T-helper 2 cell treated with Interferon-gamma antibody and Interleukin-4, amounts not matched to agents 5 μg/mL and 100 μg/mL, for 36 hours (primary cell): ENCODE measurements at regions not wholly inside any gene's neighbourhood (a gene's known extent, or its start where the extent isn't known, plus 50 kb on each side); places are given as distances from the start of the nearest gene placed in this dataset.

Experiments used
- DNase-seq: peaks from one replicate; pipeline ENCODE4 v3.0.0; 2021; ENCODE audit warnings: low spot score
- H3K27ac Mint-ChIP-seq: one replicate; pipeline ENCODE4 v1.8.0; 2021; ENCODE audit warnings: mild to moderate bottlenecking, mixed read lengths
- H3K27me3 Mint-ChIP-seq: one replicate; pipeline ENCODE4 v1.8.0; 2021; ENCODE audit warnings: low read depth, mixed read lengths
- H3K36me3 Mint-ChIP-seq: one replicate; pipeline ENCODE4 v1.8.0; 2021; ENCODE audit warnings: low read depth, mixed read lengths
- H3K4me1 Mint-ChIP-seq: one replicate; pipeline ENCODE4 v1.8.0; 2021; ENCODE audit warnings: low read depth, mixed read lengths
- H3K4me3 Mint-ChIP-seq: one replicate; pipeline ENCODE4 v1.8.0; 2022; ENCODE audit warnings: mild to moderate bottlenecking, moderate library complexity, mixed read lengths
- H3K9me3 Mint-ChIP-seq: one replicate; pipeline ENCODE4 v1.8.0; 2021; ENCODE audit warnings: mixed read lengths

GRCh38 chr5:14090755-14091154, 52.4 kb upstream of the TRIO start:
- H3K4me3 Mint-ChIP-seq: no peak overlapping the region
- no peak overlapping the region for H3K27ac Mint-ChIP-seq
- H3K4me1 Mint-ChIP-seq: no peaks in the 10 kb centered on the region

GRCh38 chr5:14090290-14090689, 52.9 kb upstream of the TRIO start:
- no peak for DNase-seq
- Mint-ChIP-seq H3K27me3 (no peaks in the 10 kb centered on the region), H3K36me3 (no peaks in the 10 kb centered on the region), H3K4me3 (no peak overlapping the region), H3K27ac (no peak overlapping the region), H3K4me1 (no peaks in the 10 kb centered on the region), H3K9me3 (no peaks in the 10 kb centered on the region)

More at GRCh38 chr5:14090755-14091154, 52.4 kb upstream of the TRIO start:
- H3K9me3 Mint-ChIP-seq: no peaks in the 10 kb centered on the region
- no peak for DNase-seq
- H3K36me3 Mint-ChIP-seq: no peaks in the 10 kb centered on the region
- no peaks in the 10 kb centered on the region for H3K27me3 Mint-ChIP-seq

- no peak for DNase-seq
- Mint-ChIP-seq H3K27me3 (no peaks in the 10 kb centered on the region), H3K36me3 (no peaks in the 10 kb centered on the region), H3K4me1 (no peaks in the 10 kb centered on the region), H3K9me3 (no peaks in the 10 kb centered on the region), H3K27ac (no peak overlapping the region), H3K4me3 (no peak overlapping the region)
Measured at GRCh38 chr5:14089198-14089597, 53.9 kb upstream of the TRIO start.

GRCh38 chr5:14086261-14086660, 56.9 kb upstream of the TRIO start:
- H3K4me3 Mint-ChIP-seq: no peak overlapping the region
- H3K27ac Mint-ChIP-seq: no peak overlapping the region

GRCh38 chr5:14082973-14083372, 60.2 kb upstream of the TRIO start:
- Mint-ChIP-seq H3K27ac (no peak overlapping the region), H3K4me3 (no peak overlapping the region), H3K4me1 (no peaks in the 10 kb centered on the region), H3K9me3 (no peaks in the 10 kb centered on the region), H3K36me3 (no peaks in the 10 kb centered on the region), H3K27me3 (no peaks in the 10 kb centered on the region)
- DNase-seq: no peak

More at GRCh38 chr5:14086261-14086660, 56.9 kb upstream of the TRIO start:
- Mint-ChIP-seq H3K36me3 (no peaks in the 10 kb centered on the region), H3K4me1 (no peaks in the 10 kb centered on the region), H3K9me3 (no peaks in the 10 kb centered on the region), H3K27me3 (no peaks in the 10 kb centered on the region)
- DNase-seq: no peak

GRCh38 chr5:14082523-14082922, 60.6 kb upstream of the TRIO start:
- Mint-ChIP-seq H3K27me3 (no peaks in the 10 kb centered on the region), H3K36me3 (no peaks in the 10 kb centered on the region), H3K4me1 (no peaks in the 10 kb centered on the region), H3K9me3 (no peaks in the 10 kb centered on the region), H3K27ac (no peak overlapping the region), H3K4me3 (no peak overlapping the region)
- DNase-seq: no peak

GRCh38 chr5:14081791-14082190, 61.4 kb upstream of the TRIO start:
- Mint-ChIP-seq H3K4me3 (no peak overlapping the region), H3K27ac (no peak overlapping the region), H3K9me3 (no peaks in the 10 kb centered on the region), H3K36me3 (no peaks in the 10 kb centered on the region), H3K27me3 (no peaks in the 10 kb centered on the region), H3K4me1 (no peaks in the 10 kb centered on the region)
- DNase-seq: no peak

- Mint-ChIP-seq H3K4me3 (no peak overlapping the region), H3K36me3 (no peaks in the 10 kb centered on the region), H3K9me3 (no peaks in the 10 kb centered on the region), H3K27me3 (no peaks in the 10 kb centered on the region), H3K4me1 (no peaks in the 10 kb centered on the region), H3K27ac (no peak overlapping the region)
- no peak for DNase-seq
Measured at GRCh38 chr5:14078716-14079115, 64.4 kb upstream of the TRIO start.

- DNase-seq: no peak
- no peaks in the 10 kb centered on the region for H3K27me3 Mint-ChIP-seq
- H3K4me1 Mint-ChIP-seq: no peaks in the 10 kb centered on the region
- H3K36me3 Mint-ChIP-seq: no peaks in the 10 kb centered on the region
- H3K9me3 Mint-ChIP-seq: no peaks in the 10 kb centered on the region
- no peak overlapping the region for H3K4me3 Mint-ChIP-seq
- no peak overlapping the region for H3K27ac Mint-ChIP-seq
Measured at GRCh38 chr5:14077501-14077900, 65.6 kb upstream of the TRIO start.

- H3K9me3 Mint-ChIP-seq: no peaks in the 10 kb centered on the region
- H3K27me3 Mint-ChIP-seq: no peaks in the 10 kb centered on the region
- DNase-seq: no peak
- no peak overlapping the region for H3K27ac Mint-ChIP-seq
- H3K4me1 Mint-ChIP-seq: no peaks in the 10 kb centered on the region
- H3K4me3 Mint-ChIP-seq: no peak overlapping the region
- H3K36me3 Mint-ChIP-seq: no peaks in the 10 kb centered on the region
Measured at GRCh38 chr5:14076561-14076960, 66.6 kb upstream of the TRIO start.

GRCh38 chr5:14075937-14076336, 67.2 kb upstream of the TRIO start:
- Mint-ChIP-seq H3K36me3 (no peaks in the 10 kb centered on the region), H3K27me3 (no peaks in the 10 kb centered on the region), H3K9me3 (no peaks in the 10 kb centered on the region), H3K27ac (no peak overlapping the region), H3K4me3 (no peak overlapping the region), H3K4me1 (no peaks in the 10 kb centered on the region)
- DNase-seq: no peak

GRCh38 chr5:14071433-14071832, 71.7 kb upstream of the TRIO start:
- no peak overlapping the region for H3K4me3 Mint-ChIP-seq
- DNase-seq: no peak
- no peak overlapping the region for H3K27ac Mint-ChIP-seq
- no peaks in the 10 kb centered on the region for H3K36me3 Mint-ChIP-seq
- no peaks in the 10 kb centered on the region for H3K9me3 Mint-ChIP-seq
- H3K27me3 Mint-ChIP-seq: no peaks in the 10 kb centered on the region
- no peaks in the 10 kb centered on the region for H3K4me1 Mint-ChIP-seq

GRCh38 chr5:14069021-14069420, 74.1 kb upstream of the TRIO start:
- no peak overlapping the region for H3K4me3 Mint-ChIP-seq
- no peaks in the 10 kb centered on the region for H3K9me3 Mint-ChIP-seq
- H3K36me3 Mint-ChIP-seq: no peaks in the 10 kb centered on the region
- no peaks in the 10 kb centered on the region for H3K27me3 Mint-ChIP-seq
- DNase-seq: no peak
- no peaks in the 10 kb centered on the region for H3K4me1 Mint-ChIP-seq
- H3K27ac Mint-ChIP-seq: no peak overlapping the region

- Mint-ChIP-seq H3K36me3 (no peaks in the 10 kb centered on the region), H3K27ac (no peak overlapping the region)
Measured at GRCh38 chr5:14068136-14068535, 75.0 kb upstream of the TRIO start.

GRCh38 chr5:14066326-14066725, 76.8 kb upstream of the TRIO start:
- DNase-seq: no peak
- Mint-ChIP-seq H3K27ac (no peak overlapping the region), H3K27me3 (no peaks in the 10 kb centered on the region), H3K36me3 (no peaks in the 10 kb centered on the region), H3K4me3 (no peak overlapping the region), H3K4me1 (no peaks in the 10 kb centered on the region), H3K9me3 (no peaks in the 10 kb centered on the region)

More at GRCh38 chr5:14068136-14068535, 75.0 kb upstream of the TRIO start:
- Mint-ChIP-seq H3K4me1 (no peaks in the 10 kb centered on the region), H3K27me3 (no peaks in the 10 kb centered on the region), H3K9me3 (no peaks in the 10 kb centered on the region), H3K4me3 (no peak overlapping the region)
- DNase-seq: no peak
